Ectodermal cell (in vitro differentiated cells): ENCODE measurements at regions not wholly inside any gene's neighbourhood (a gene's known extent, or its start where the extent isn't known, plus 50 kb on each side); places are given as distances from the start of the nearest gene placed in this dataset.

Experiments
- H3K27ac ChIP-seq: 2 replicates; pipeline ENCODE4 v1.7.0; 2013; ENCODE audit warnings: mild to moderate bottlenecking, low read depth, low read length; ENCODE audit not compliant: insufficient read depth, poor library complexity, severe bottlenecking
- H3K27me3 ChIP-seq: 2 replicates; pipeline ENCODE4 v1.7.0; 2013; ENCODE audit warnings: mild to moderate bottlenecking, low read length; ENCODE audit not compliant: insufficient read depth, control insufficient read depth, poor library complexity, severe bottlenecking
- H3K36me3 ChIP-seq: one replicate; pipeline ENCODE4 v1.7.0; 2013; ENCODE audit warnings: low read length; ENCODE audit not compliant: control insufficient read depth, insufficient read depth
- H3K4me1 ChIP-seq: one replicate; pipeline ENCODE4 v1.7.0; 2013; ENCODE audit warnings: low read length; ENCODE audit not compliant: control insufficient read depth, insufficient read depth
- H3K4me3 ChIP-seq: 2 replicates; pipeline ENCODE4 v1.7.0; 2013; ENCODE audit warnings: low read depth, low read length, control low read depth; ENCODE audit not compliant: insufficient read depth
- H3K9me3 ChIP-seq: 2 replicates; pipeline ENCODE4 v1.7.0; 2013; ENCODE audit warnings: mild to moderate bottlenecking, low read length, moderate library complexity; ENCODE audit not compliant: control insufficient read depth
- WGBS, 2 experiments: methylation state at CpG; one replicate each; pipeline ENCODE4 v1.1.7; 2013; ENCODE audit warnings: missing lambda C conversion rate in 2 of 2; 5-methylcytosine and 5-hydroxymethylcytosine counted together

- 89 to 96% methylated on average over 2 to 3 of the region's 3 CpGs for WGBS, 2 experiments
- Histone ChIP-seq H3K27ac (no peak overlapping the region), H3K9me3 (no peaks in the 10 kb centered on the region), H3K4me1 (no peaks in the 10 kb centered on the region), H3K4me3 (no peak overlapping the region), H3K36me3 (no peaks in the 10 kb centered on the region), H3K27me3 (no peaks in the 10 kb centered on the region)
Measured at GRCh38 chr18:61679836-61680235, 213.0 kb downstream of the RNF152 start.

DNA sequence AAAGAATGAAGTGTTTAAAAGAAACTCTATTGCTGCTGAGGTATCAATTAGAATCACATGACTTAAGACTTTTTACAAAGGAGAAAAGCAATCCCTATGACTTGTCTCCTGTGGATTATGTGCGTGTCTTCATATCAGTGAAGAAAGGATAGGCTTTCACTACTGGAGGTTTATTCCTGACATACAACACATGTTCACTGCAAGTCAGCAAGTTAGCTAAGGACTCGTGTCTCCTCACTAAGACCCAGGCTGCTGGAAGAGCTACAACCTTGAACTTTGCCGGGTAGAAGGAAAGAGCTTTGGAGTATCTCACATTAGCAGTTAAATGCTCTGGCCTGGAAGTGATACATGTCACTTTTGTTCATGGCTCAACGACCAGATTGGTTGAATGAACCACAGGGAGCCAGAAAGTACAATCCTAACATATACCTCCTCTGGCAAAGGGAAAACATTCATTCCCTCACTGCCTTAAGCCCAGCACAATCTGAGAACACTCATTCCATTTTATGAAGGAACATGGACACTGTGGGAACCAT is 215.3 kb downstream of the RNF152 start:
- H3K4me1 ChIP-seq = no peaks in the 10 kb centered on the region
- H3K9me3 ChIP-seq = no peaks in the 10 kb centered on the region
- no peak overlapping the region for H3K4me3 ChIP-seq
- H3K27ac ChIP-seq = no peak overlapping the region
- WGBS, 2 experiments = 73 to 84% methylated on average over 4 of the region's 4 CpGs
- H3K36me3 ChIP-seq = no peaks in the 10 kb centered on the region
- no peaks in the 10 kb centered on the region for H3K27me3 ChIP-seq

- 90 to 96% methylated on average over 1 to 2 of the region's 2 CpGs for WGBS, 2 experiments
- Histone ChIP-seq H3K9me3 (no peaks in the 10 kb centered on the region), H3K36me3 (no peaks in the 10 kb centered on the region), H3K4me3 (no peak overlapping the region), H3K27ac (no peak overlapping the region), H3K27me3 (no peaks in the 10 kb centered on the region), H3K4me1 (no peaks in the 10 kb centered on the region)
Measured at GRCh38 chr18:61676773-61677434, 215.9 kb downstream of the RNF152 start.

- Histone ChIP-seq H3K27me3 (no peaks in the 10 kb centered on the region), H3K27ac (no peak overlapping the region), H3K36me3 (no peaks in the 10 kb centered on the region), H3K4me3 (no peak overlapping the region), H3K4me1 (no peaks in the 10 kb centered on the region), H3K9me3 (no peaks in the 10 kb centered on the region)
- WGBS, 2 experiments = no CpG with 5 or more reads among the region's 1 CpG
Measured at GRCh38 chr18:61669320-61669719, 223.5 kb downstream of the RNF152 start.

DNA sequence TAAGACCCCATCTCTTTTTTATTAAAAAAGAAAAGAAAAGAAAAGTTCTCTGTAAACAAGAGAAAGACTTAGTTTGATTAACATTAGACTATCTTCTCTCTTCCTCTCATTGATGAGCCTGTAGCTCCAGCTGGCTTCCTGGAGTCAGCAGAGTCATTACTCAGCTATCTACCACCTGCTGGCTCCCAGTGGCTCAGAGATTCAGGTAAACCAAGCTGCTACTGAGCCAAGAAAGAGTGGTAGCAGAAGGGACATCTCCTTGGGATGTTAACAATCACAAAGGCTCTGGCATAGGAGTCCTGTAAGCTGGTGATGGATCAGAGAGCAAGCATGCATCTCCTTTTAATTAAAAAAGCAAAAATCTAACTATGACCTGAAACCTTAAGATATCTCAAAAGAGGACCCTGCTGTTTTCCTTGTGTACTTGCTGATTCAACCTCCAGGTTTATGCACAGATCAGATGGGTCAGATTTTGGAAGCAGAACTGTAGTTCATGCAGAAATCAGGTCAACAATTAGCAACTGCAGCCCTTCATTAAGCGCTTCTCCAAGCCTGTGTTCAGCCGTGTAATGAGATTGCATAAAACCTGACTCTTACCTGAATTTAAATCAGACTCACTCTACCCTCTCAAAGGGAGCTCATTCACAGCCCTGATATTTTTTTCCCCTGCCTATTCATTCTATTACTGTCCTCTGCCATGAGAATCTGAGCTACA is 225.8 kb downstream of the RNF152 start:
- H3K4me3 ChIP-seq = no peak overlapping the region
- H3K9me3 ChIP-seq = no peaks in the 10 kb centered on the region
- H3K36me3 ChIP-seq = no peaks in the 10 kb centered on the region
- no peaks in the 10 kb centered on the region for H3K27me3 ChIP-seq
- H3K4me1 ChIP-seq = no peaks in the 10 kb centered on the region
- H3K27ac ChIP-seq = no peak overlapping the region
- 90 to 93% methylated on average over 2 of the region's 2 CpGs for WGBS, 2 experiments

GRCh38 chr18:61664419-61665084 is 228.3 kb downstream of the RNF152 start:
- Histone ChIP-seq H3K27ac (no peak overlapping the region), H3K27me3 (no peaks in the 10 kb centered on the region), H3K36me3 (no peaks in the 10 kb centered on the region), H3K4me1 (no peaks in the 10 kb centered on the region), H3K9me3 (no peaks in the 10 kb centered on the region), H3K4me3 (no peak overlapping the region)
- 92 to 93% methylated on average over 6 of the region's 6 CpGs for WGBS, 2 experiments

DNA sequence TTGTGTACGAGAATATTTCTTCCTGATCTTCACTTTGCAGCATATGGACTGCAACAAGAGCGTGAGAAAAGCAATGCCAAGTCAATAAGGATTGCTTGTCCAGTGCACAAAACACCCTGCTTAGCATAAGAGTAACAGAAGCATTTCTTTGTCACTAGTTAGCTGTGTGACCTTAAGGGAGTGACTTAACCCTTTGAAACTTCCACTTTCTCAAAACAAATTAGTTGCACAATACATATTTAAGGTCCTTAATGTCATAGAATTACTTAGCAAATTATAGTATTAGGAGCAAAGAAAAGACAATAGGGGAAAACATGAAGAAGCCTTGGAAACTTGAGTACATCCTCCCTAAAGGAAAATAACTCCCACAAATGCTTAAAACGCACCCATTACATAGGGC is 230.1 kb downstream of the RNF152 start:
- Histone ChIP-seq H3K4me1 (no peaks in the 10 kb centered on the region), H3K36me3 (no peaks in the 10 kb centered on the region), H3K27ac (no peak overlapping the region), H3K4me3 (no peak overlapping the region), H3K9me3 (no peaks in the 10 kb centered on the region), H3K27me3 (no peaks in the 10 kb centered on the region)
- 95% methylated on average over 3 of the region's 3 CpGs for WGBS, 2 experiments

GRCh38 chr18:61658431-61658830 is 234.4 kb downstream of the RNF152 start:
- 91 to 94% methylated on average over 2 of the region's 2 CpGs for WGBS, 2 experiments
- H3K4me3 ChIP-seq = no peak overlapping the region
- H3K9me3 ChIP-seq = no peaks in the 10 kb centered on the region

DNA sequence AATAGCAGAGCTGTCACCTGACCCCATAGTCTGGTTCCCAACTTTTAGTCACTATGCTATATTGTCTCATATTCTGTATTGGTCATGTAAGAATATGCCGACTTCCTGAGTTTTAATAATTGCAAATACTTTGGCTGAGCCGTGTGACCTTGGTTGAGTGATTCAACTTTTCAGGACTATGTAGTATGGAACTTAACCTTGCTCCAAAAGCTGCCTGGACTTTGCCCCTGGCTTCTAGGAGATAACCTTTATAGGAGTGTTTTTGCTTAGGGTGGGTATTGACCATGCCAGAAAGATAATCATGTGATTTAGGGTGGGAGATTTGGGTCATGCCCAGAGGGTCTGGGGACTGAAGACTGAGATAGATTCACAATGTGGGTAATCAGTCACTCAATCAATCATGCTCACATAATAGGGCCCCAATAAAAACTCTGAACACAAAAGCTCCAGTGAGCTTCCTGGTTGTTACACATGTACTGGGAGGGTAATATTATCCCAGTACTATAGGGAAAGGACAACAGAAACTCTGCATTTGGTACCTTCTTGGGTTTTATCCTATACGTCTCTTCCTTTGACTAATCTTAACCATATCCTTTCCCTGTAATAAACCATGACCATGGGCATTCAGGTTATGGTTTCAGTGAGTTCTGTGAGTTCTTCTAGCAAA is 235.6 kb downstream of the RNF152 start:
- Histone ChIP-seq H3K27ac (no peak overlapping the region), H3K36me3 (no peaks in the 10 kb centered on the region), H3K4me3 (no peak overlapping the region), H3K9me3 (no peaks in the 10 kb centered on the region), H3K4me1 (peaks cover 21% of the 10 kb centered on the region), H3K27me3 (no peaks in the 10 kb centered on the region)
- WGBS, 2 experiments = 96 to 97% methylated on average over 3 of the region's 3 CpGs

More at GRCh38 chr18:61658431-61658830, 234.4 kb downstream of the RNF152 start:
- H3K27ac ChIP-seq = no peak overlapping the region
- no peaks in the 10 kb centered on the region for H3K27me3 ChIP-seq
- H3K4me1 ChIP-seq = peaks cover 14% of the 10 kb centered on the region
- no peaks in the 10 kb centered on the region for H3K36me3 ChIP-seq

DNA sequence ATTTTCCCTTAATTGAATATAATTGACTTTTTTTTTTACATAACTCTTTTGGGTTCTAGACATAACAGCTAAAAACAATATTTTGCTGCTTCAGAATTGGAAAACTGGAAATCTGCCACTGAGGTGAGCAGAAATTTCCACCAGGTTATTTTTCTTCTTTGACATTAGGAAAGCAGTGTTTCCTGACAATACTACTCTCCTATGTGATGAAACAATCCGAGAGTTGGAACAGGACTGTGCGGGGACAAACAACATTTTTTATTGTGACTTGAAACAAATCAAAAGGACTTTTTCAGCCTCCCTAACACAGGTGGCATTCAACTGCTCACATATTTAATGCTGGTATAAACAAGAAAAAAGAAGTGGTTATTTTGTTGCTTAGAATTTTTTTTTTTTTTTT is 237.2 kb downstream of the RNF152 start:
- no peaks in the 10 kb centered on the region for H3K27me3 ChIP-seq
- H3K27ac ChIP-seq = no peak overlapping the region
- no peak overlapping the region for H3K4me3 ChIP-seq
- no peaks in the 10 kb centered on the region for H3K36me3 ChIP-seq
- 94 to 98% methylated on average over 2 of the region's 2 CpGs for WGBS, 2 experiments
- H3K4me1 ChIP-seq = peaks cover 21% of the 10 kb centered on the region
- no peaks in the 10 kb centered on the region for H3K9me3 ChIP-seq
